ENCODE measurements at regions not wholly inside any gene's neighbourhood (a gene's known extent, or its start where the extent isn't known, plus 50 kb on each side); places are given as distances from the start of the nearest gene placed in this dataset.
A peak's percentile ranks its signal among the peaks of the same experiment; 100 is the strongest.

DNA sequence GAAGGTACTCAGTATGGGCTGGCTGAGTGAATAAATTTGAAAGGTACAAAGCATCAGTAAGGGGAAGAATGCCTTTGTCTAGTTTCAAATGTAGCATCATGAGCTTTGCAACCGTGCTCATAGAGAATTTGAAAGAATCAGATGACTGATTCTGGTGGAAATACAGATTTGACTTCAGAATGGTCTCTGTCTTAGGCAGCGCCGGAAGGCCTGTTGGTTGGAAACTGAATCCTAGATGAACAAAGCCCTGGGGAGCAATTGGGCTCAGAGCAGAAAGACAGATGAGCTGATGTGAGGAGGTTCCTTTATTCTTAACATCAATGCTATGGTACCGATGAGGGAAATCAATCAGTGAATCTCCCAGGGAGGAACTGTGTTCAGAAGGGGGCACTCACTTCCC is 137.3 kb downstream of the SNAPC1 start:
- in situ Hi-C loops (cut with HindIII; ENCODE audit: low pct_unique_long_range_greater_than_20kb, low sequenced_read_pairs), result no loop called here
- TF ChIP-seq JUND (IDR thresholded peaks at IDR 0.05; ENCODE audit: low read depth), result no peak
- DNase-seq (ENCODE audit: low read depth in 1 of 2, low spot score in 1 of 2), result no peak

DNA sequence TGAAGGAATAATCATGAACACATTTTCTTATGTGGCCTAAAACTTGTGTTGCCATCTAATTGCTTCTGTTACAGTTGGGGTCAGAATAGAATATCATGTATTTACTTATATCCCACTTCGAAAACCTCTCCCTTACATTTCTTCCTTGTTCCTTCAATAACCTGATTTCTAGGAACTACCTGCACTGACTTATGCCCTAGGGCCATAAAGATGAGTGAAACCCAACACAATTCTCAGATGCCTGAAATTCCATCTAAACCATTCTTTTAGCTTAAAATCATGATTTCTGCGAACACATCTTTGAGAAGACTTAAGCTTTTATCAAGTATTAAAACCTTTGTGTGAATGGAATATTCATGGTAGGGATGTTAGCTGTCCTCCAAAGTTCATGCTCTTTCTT is 142.7 kb downstream of the SNAPC1 start:
- TF ChIP-seq JUND (IDR thresholded peaks at IDR 0.05; ENCODE audit: low read depth), result no peak
- DNase-seq (ENCODE audit: low read depth in 1 of 2, low spot score in 1 of 2), result no peak
- in situ Hi-C loops (cut with HindIII; ENCODE audit: low pct_unique_long_range_greater_than_20kb, low sequenced_read_pairs), result no loop called here

DNA sequence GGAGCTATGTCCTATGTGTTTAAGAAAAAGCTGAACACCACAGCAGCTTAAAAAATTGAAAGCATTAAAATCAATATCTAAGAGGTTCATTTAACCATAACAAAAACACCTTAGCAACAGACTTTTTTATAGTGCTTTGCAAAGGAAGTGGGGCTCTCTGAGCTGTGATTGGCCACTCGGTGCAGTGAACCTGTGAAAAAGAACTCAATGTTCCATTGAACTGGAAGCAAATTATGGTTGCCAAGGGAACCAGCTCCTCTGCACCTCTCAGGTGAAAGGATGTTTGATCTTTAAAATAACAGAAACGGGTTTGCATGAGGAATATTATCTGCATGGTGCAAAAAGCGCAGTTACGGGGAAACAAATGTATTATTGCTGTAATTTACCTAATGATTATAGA is 149.4 kb downstream of the SNAPC1 start:
- TF ChIP-seq JUND (IDR thresholded peaks at IDR 0.05; ENCODE audit: low read depth), result no peak
- no peak for DNase-seq (ENCODE audit: low read depth in 1 of 2, low spot score in 1 of 2)
- in situ Hi-C loops (cut with HindIII; ENCODE audit: low pct_unique_long_range_greater_than_20kb, low sequenced_read_pairs), result no loop called here

DNA sequence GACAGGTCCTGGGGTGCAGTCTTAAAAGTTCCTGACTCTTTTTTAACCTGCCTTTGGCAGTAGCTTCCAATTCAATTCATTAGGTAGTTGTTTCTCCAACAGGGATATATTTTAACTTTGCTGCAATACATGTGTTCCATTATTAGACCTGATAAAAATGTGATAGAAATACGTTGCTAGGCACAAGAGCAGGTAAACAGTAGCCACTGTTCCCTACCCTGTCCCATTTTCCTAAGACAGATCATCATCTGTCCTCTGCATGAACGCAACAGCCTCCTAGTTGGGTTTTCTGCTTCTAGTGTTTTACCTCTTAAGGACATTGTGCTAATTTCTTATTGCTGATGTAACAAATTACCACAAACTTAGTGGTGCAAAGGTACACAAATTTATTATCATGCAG is 156.8 kb downstream of the SNAPC1 start:
- no peak for TF ChIP-seq JUND (IDR thresholded peaks at IDR 0.05; ENCODE audit: low read depth)
- DNase-seq (ENCODE audit: low read depth in 1 of 2, low spot score in 1 of 2), result no peak
- in situ Hi-C loops (cut with HindIII; ENCODE audit: low pct_unique_long_range_greater_than_20kb, low sequenced_read_pairs), result no loop called here

DNA sequence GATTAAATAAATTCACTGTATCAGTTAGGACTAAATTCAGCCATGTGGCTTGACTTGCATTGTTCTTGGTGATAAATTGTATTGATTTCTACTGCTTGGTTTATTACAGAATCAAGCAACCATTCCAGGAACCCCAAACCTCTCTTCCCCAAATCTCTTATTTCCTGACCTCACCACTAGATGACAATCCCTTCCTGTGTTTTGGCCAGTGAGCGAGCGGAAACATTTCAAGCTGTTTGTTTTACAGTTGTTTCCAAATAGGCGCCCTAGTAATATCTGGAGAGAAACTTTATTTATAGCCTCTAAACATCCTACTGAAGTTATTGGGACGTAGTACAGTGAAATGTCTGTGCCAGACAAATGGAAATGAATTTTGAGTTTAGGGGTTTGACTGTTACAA is 161.1 kb downstream of the SNAPC1 start:
- DNase-seq (ENCODE audit: low read depth in 1 of 2, low spot score in 1 of 2), result peak in 1 of 2 experiments; percentile 47
- TF ChIP-seq JUND (IDR thresholded peaks at IDR 0.05; ENCODE audit: low read depth), result no peak
- in situ Hi-C loops (cut with HindIII; ENCODE audit: low pct_unique_long_range_greater_than_20kb, low sequenced_read_pairs), result no loop called here

DNA sequence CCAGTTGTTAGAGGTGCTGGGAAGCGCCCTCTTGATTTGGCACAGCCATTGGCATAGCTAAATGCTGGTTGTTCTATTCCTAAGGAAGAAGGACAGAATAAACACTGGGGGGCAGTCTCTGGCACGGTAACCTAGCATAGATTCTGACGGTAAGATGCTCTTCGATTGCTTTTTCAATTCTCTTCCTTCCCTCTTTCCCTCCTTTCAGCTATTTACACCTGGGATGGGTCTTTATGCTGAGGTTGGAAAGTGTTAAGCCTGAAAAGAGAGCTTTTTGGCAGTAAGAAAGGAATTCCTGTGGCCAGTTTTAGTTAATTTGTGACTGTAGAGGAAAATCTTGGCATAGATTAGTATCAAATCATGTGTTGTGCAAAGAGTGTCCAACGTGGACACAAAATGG is 162.8 kb downstream of the SNAPC1 start:
- in situ Hi-C loops (cut with HindIII; ENCODE audit: low pct_unique_long_range_greater_than_20kb, low sequenced_read_pairs), result no loop called here
- TF ChIP-seq JUND (IDR thresholded peaks at IDR 0.05; ENCODE audit: low read depth), result no peak
- peak in 1 of 2 experiments; percentile 39 for DNase-seq (ENCODE audit: low read depth in 1 of 2, low spot score in 1 of 2)

DNA sequence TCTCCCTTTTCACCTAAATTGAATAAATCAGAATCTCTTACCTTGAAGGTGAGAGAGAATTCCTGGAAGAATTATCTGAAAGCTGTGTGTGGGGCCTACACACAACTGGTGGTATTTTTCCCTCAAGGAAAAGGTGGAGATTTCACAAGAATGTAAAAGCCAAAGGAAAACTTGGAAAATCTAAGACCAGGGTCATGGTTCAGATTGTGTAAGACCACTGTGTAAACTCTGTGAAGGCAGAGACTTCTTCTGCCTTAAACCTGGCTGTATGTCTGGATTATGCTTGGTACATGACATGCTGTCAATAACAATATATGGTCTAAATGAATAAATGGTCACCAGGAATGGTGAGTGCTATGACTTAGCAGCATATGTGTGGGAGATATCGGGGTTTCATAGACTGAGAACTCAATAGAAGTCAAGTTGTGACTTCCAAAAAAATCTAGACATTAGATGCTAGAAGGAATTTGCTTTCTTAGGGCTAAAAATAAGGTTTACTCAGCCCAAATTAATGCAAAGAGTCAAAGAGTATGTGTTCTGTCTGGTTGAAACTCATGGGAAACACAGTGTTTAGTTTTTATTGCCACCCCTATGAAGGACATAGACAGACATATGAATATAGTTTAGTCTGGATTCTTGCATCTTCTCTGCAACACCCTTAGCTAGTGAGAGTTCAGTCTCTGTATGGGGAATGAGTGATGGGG is 163.7 kb downstream of the SNAPC1 start:
- no peak for TF ChIP-seq JUND (IDR thresholded peaks at IDR 0.05; ENCODE audit: low read depth)
- DNase-seq (ENCODE audit: low read depth in 1 of 2, low spot score in 1 of 2), result no peak
- in situ Hi-C loops (cut with HindIII; ENCODE audit: low pct_unique_long_range_greater_than_20kb, low sequenced_read_pairs), result no loop called here

DNA sequence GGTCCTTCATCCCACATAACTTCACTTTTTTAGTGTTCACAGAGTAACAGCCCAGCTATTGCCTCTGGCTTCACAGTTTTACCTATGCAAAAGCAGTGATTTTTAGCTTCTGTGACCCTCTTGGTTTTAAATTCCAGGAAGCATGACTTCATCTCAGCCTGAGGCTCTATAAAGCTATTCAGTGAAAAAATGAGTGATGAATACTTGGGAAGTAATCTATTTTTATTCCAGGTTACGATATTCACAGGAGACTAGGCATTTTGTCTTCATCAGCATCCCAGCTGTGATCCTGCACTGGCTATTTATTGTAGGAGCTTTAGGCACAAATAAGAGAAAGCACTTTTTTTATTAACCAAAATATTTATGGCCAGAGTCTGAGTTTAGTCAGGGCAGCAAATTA is 164.8 kb downstream of the SNAPC1 start:
- DNase-seq (ENCODE audit: low read depth in 1 of 2, low spot score in 1 of 2), result no peak
- in situ Hi-C loops (cut with HindIII; ENCODE audit: low pct_unique_long_range_greater_than_20kb, low sequenced_read_pairs), result no loop called here
- no peak for TF ChIP-seq JUND (IDR thresholded peaks at IDR 0.05; ENCODE audit: low read depth)

DNA sequence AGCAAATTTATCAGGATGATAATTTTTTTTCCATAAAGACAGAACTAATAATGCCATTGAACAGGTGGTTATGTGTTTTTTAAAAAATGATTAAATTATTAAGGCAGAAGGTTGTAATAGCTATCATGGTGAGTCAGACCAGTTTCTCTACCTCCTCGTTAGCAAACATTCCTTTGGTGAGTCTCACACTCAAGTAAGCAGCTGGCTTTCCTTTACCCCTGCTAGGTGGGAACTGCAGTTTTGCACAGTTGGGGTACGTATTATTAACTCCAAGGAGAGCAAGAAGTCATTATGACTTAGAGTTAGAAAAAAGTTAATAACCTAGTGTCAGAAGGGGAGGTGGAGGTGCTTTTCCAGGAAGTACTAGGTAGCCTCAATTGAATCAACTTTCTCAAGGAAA is 165.3 kb downstream of the SNAPC1 start:
- no peak for TF ChIP-seq JUND (IDR thresholded peaks at IDR 0.05; ENCODE audit: low read depth)
- in situ Hi-C loops (cut with HindIII; ENCODE audit: low pct_unique_long_range_greater_than_20kb, low sequenced_read_pairs), result no loop called here
- peak in 1 of 2 experiments; percentile 46 for DNase-seq (ENCODE audit: low read depth in 1 of 2, low spot score in 1 of 2)

DNA sequence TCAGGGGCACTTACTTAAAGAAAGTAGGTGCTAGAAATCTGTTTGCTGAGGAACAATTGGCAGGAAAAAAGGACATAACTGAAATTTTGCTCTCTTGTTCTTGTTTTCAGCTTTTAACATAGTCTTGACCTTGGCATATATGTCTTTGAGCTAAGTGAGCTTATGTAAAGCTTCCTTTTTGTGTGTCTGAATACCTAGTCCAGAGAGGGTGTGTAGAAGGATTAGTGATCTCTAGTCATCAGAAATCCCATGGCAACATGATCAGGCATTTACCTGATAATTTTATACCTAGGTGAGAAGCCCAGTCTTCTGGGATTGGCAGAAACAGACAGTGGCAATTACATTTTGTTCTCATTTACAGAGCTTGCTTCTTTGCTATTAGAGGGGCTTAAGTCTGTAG is 166.1 kb downstream of the SNAPC1 start:
- DNase-seq (ENCODE audit: low read depth in 1 of 2, low spot score in 1 of 2), result no peak
- in situ Hi-C loops (cut with HindIII; ENCODE audit: low pct_unique_long_range_greater_than_20kb, low sequenced_read_pairs), result no loop called here
- TF ChIP-seq JUND (IDR thresholded peaks at IDR 0.05; ENCODE audit: low read depth), result no peak

DNA sequence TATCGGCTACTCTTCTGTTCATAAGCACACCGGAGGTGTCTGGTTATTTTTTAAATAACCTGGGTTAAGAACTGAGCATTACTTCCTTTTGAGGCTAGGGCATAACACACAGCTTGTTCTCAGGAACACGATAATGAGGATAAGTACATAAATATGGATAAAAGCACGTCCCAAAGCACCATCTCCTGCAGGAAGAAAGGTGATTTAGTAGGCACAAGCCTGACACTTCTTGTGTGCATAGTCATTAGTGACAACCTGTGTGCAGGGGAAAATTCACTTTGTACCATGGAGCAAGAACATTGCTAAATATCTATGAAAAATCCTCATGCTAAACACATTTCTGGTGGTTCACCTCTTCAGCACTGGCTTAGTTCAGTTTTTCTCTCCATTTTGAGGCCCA is 166.5 kb downstream of the SNAPC1 start:
- in situ Hi-C loops (cut with HindIII; ENCODE audit: low pct_unique_long_range_greater_than_20kb, low sequenced_read_pairs), result no loop called here
- no peak for TF ChIP-seq JUND (IDR thresholded peaks at IDR 0.05; ENCODE audit: low read depth)
- no peak for DNase-seq (ENCODE audit: low read depth in 1 of 2, low spot score in 1 of 2)

DNA sequence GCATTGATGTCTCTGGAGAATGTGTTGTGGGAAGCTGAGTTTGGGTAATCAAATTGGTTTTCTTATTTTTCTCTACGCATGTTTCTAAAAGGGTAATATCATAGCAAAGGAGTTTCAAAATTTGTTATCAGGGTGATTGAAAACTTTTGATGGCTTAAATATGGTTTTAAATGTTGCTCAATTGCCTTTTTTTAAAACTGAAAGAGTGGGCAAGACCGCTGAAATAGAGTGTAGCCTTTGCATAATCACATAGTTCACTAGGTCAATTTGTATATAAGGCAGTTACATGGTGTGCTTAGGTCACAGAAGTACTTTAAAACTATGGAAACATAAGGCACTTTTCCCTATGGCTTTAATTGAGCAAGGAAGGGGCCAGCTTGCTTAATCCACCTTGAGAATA is 167.4 kb downstream of the SNAPC1 start:
- DNase-seq (ENCODE audit: low read depth in 1 of 2, low spot score in 1 of 2), result no peak
- in situ Hi-C loops (cut with HindIII; ENCODE audit: low pct_unique_long_range_greater_than_20kb, low sequenced_read_pairs), result no loop called here
- TF ChIP-seq JUND (IDR thresholded peaks at IDR 0.05; ENCODE audit: low read depth), result no peak

DNA sequence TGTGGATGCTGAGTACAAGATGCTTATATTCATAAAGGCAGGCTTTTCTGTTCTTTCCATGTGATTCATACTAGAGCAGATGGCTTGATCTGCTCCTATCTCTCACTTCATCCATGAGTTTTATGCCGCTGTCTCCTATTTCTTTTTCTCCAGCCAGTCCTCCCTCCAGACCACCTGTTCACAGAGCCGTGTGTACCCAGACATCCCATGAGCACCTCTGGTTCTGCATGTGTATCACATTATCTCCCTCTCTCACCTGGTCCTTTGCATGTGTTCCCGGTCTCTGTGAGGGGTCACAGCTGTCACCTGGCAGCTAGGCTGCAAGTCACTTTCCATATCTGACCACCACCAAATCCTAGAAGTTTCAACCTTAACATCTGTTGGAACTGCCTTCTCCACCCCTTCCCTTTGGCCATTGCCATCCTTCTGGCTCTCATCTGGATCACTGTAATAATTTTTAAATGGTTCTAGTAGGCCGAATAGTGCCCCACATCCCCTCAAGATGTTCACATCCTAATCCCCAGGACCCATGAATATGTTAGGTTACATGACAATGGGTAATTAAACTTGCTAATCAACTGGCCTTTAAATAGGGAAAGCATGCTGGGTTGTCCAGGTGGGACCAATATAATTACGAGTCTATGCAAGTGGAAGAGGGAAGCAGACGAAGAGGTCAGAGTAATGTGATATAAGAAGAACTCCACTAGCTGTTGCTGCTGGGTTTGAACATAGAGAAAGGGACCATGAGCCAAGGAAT is 168.1 kb downstream of the SNAPC1 start:
- no peak for TF ChIP-seq JUND (IDR thresholded peaks at IDR 0.05; ENCODE audit: low read depth)
- in situ Hi-C loops (cut with HindIII; ENCODE audit: low pct_unique_long_range_greater_than_20kb, low sequenced_read_pairs), result no loop called here
- no peak for DNase-seq (ENCODE audit: low read depth in 1 of 2, low spot score in 1 of 2)
